CD4-positive, alpha-beta T cell treated with Interleukin-15 for 4 hours (primary cell): ENCODE measurements at regions not wholly inside any gene's neighbourhood (a gene's known extent, or its start where the extent isn't known, plus 50 kb on each side); places are given as distances from the start of the nearest gene placed in this dataset.

Experiments used
- DNase-seq: peaks from one replicate; pipeline ENCODE4 v3.0.0-alpha.2; 2020; ENCODE audit warnings: low spot score

DNA sequence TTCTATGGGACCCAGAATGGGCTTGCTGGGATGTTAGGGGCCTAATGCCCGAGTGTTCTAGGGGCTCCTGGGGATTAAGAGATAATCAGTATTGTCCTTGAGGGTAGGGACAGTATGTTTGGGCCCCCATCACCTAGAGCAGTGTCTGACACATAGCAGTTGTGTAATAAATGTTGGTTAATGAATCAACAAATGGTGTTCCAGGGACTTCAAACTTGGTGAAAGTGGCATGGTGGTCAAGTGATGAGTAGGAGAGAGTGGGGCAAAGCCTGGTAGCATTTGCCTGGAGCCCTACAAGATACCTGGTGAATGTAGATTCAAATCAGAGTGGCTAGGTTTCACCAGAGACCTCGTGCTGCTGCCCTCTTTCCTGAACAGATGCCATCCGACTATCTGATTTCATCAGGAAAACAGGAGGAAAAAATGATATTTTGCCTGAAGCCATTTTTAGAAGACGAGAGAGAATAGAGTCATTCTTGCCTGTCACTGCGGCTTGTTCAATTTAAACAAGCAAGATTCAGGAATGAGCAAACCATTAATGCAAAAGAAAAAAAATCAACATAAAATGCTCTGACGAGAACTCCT is 117.3 kb downstream of the RPL22L1 start:
- no peak for DNase-seq

DNA sequence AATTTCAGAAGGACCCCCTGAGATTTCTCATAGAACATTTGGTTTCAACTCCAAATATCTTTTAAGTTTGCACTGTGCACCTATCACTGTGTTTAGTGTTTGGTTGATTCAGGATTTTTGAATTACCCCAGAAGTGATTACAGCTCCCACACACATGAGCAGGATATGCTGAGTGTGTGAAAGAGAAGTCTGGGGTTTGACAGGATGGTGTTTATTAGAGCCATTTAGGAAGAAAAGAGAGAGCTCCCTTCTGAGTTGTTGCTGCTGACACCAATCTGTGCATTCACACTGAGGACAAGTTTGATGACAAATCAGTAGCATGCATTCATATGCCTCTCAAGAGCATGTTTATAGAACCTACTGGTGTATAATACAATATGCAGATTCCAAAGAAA is 118.1 kb downstream of the RPL22L1 start:
- no peak for DNase-seq

DNA sequence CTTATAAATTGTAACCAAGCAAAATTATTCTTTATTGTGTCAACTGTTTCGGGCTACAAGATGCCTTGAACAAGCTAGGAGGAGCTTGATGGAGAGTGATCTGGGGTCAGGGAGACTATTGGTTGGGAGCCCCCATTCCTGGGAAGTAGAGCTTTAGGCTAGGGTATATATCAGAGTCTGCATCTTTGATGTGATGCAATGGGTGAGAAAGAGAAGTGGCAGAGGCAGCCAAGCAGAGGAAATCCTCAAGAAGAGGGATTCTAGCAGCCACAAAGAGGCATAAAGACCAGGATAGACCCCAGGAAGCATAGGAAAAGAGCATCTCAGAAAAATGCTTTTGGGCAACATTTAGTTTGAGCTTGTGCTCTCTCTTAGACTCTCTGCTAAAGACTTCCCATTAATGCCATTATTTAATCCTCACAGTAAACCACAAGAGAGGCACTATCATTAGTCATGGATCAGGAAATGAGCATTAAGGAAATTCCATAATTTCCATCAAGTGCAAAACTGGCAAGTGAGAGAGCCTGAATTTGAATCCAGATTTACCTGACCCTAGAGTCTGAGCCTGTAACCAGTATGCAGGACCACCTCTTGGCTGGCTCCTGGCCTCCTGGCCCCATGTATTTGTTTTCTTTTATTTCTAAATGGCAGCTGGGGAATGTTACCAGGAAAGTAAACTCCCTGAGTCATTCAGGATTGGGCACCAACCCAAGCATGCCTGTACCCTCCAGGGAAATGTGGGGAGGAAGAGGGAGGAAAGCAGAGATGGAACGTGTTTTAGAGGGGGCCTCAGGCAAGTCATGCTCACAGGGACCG is 118.7 kb downstream of the RPL22L1 start:
- DNase-seq = no peak

DNA sequence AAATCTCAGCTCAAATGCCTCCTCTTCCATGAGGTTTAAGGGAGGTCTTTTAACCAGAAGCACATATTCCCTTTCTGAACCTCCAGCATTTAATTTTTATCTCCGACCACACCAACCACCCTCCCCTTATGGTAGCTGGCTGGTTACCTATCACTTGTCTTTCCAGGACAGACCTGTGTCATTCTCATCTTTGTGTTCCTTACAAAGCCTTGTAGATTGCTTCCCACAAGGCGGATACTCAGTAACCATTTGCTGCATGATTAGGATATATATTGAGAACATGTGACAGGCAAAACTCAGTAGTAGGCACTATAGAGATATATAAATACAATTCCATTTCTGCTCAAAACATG is 119.5 kb downstream of the RPL22L1 start:
- DNase-seq = no peak

DNA sequence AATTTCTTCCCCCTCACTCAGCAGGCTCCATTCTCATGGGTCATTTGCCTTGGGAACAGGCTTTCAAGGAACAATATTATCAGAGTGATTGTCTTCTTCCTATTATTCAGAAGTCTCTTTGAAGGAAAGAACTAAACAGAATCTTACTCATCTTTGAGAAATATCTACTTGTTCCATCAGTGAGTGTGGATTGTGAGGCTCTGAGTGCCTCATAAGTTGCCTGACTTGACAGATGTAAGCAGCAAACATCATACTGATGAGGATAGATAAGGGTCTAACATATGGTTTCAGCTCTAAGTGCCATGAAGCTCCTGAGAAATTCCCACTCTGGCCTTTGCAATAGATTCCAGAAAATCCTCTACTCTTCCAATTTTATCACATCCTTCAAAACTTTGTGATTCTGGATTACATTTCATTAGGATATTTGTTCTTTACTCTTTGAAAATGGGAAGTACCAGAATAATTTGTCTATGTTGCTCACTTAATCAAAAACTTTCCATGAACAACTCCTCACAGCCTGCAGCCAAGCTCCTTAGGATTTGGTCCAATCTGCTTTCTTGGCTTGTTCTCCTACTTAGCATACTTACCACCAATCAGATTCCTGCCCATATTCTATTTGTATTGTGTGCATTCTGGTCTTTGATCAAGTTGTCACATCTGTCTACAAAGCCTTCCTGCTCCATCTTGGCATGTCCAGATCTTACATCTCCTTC is 120.1 kb downstream of the RPL22L1 start:
- no peak for DNase-seq

DNA sequence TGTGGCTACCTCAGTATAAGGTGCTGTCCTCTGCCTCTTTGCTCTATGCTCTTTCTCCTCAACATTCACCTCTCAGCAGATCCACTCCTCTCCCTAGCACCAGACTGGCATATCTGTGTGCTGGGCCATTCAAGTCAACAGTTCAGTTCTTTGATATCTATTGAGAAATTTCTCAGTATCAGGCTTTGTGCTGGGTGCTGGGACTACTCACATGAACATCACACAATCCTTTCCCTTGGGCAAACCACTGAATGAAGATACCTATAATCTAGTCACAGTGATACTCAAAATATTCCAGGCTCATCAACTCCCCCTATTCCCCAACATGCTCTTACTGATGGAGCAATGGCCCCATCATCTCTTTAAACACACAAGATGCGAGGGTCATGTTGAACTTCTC is 120.8 kb downstream of the RPL22L1 start:
- no peak for DNase-seq

DNA sequence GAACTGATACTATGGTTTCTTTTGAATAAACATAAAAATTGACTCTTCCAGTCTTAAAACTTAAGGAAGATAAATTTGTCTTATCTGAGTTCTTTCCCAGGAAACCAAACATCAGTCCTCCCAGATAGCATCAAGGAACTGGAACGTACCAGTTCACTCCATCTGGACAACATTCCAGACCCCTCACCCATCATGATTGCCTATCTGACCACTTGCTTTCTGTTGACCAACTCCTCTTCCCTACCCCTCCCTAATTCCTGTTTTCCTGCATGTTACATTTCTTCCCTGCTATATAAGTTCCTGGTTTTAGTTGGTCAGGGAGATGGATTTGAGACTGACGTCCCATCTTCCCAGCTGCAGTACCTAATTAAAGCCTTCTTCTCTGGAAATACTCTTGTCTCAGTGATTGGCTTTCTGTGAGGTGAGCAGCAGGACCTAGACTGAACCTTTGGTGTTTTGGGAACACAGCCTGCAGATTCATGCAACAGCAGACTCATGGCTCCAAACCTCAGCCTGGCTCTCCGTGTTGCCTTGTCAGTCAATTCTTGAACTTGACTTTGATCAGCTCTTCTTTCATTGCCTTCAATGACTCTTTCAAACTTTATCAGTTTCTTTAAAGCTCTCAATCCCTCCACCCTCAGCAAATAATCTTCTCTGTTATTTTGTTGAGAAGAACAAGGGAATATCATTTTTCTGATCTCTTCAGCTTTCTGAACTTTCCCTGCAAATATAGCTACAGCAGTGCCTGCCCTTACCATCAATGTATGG is 123.6 kb downstream of the RPL22L1 start:
- DNase-seq = no peak

DNA sequence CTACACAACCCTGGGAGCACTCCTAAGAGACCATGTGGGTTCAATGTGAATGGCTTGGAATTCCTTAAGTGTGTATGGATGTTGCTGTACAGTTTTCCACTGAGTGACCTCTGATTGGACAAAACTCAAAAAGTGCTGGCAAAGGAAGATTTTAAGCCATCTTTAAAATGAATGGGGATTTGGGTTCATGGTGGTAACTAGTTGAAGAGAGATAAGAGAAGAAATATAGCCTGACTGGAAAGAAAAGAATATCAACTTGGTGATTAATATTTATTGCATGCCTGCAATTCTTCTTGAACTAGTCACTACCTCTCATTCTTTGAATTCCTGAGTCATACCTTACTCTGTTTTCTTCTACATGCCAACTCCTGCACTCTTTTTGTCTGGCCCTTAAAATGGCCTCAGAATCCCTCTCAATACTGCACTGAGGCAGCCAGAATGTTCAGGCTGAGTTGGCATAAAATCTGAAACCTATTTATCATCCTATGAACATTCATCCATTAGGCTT is 124.7 kb downstream of the RPL22L1 start:
- DNase-seq = no peak

DNA sequence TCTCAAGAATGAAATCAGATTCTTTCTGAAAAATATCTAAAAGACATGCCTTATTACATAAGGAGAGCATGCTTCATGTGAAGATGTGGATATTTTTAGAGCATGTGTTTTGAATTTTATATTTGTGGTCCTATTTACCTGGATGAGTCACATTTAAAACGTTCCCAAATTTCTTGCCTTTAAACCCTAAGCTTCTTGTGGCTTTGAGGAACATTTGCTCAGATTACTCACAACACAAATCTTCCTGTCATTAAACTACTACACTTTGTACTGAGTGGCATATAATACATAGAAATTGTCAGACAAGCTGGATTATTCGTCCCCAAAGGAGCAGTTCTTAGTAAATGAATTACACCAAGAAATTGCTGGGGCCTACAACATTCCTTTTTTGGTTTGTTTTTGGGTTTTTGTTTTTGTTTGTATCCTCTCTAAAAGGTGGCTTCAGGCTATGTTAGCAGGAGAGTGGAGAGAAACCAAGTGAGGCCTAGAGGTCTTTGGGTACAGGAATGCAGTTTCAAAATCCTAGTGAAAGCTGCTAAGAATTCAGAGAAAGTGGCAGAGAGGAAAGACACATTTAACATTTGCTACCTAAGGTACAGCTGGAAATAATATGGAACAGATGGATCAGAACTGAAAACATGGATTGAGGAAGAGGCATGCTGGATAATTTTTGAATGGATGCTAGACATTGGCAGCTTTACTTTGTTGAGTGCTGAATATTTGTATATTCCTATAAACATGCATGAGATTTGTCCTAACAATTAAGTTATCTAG is 128.1 kb downstream of the RPL22L1 start:
- DNase-seq = no peak

DNA sequence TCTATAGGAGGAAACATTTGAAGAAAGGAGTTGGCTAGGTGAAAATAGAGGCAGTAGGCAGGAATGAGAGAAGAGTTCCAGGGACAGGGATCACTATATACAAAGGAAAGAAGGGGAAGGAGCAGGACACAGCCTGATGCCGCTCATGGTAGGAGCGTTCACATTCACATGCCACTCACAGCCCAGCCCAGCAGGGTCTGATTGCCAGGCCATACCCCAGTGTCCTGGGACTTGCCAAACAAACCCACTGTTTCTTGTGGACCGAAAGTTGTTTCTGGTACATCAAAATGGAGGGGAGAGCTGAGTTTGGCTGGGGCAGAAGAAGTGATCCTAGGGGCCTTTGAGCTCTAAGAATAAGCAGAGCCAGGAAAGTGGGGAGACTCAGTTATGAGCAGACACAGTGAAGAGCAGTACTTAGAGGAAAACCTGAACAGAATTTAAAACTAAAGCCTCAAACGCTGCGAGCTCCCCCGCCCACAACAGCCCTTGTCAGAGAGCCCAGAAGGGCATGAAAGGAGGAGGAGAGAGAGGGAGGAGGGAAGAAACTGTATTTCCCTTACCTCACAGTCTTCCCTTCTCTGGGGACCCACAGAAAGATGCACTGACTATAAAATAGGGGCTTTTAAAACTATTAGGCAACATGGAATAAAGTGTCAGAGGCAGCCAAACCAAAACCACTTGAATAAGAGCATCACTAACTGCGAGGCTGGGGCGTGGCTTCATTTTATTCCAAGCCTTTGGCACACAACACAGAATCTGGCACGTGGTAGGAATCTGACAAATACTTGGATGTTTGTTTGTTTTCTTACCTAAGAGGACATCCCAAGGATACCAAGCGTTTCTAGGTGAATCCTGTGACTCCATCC is 129.0 kb downstream of the RPL22L1 start:
- DNase-seq = no peak

DNA sequence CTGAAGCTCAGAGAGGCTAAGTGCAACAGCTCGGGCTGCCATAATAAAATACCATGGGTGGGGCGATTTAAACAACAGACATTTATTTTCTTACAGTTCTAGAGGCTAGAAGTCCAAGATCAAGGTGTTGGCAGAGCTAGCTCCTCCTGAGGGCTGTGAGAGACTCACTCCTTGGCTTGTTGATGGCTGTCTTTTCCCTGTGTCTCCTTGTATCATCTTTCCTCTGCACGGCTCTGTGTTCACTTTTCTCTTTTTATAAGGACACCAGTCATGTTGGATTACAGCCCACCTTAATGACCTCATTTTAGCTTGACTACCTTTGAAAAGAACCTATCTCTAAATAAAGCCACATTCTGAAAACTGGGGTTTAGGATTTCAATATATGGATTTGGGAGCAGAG is 129.7 kb downstream of the RPL22L1 start:
- no peak for DNase-seq

DNA sequence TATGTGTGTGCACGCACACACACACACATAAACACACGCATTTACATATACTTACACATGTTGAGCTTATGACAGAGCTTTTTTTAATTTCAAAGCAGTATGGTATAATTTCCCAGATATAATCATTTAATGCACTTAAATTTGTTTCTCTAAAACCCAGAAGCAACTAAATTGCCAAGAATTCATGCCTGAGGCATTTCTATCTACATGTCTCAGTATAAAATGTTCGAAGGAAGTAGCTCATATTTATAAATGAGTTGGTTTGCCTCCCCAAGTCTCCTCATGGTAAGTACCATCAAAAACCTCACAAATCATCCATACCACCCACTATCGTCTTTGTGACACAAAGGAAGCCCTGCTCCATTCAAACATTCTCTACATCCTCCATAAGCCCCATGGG is 130.6 kb downstream of the RPL22L1 start:
- no peak for DNase-seq

DNA sequence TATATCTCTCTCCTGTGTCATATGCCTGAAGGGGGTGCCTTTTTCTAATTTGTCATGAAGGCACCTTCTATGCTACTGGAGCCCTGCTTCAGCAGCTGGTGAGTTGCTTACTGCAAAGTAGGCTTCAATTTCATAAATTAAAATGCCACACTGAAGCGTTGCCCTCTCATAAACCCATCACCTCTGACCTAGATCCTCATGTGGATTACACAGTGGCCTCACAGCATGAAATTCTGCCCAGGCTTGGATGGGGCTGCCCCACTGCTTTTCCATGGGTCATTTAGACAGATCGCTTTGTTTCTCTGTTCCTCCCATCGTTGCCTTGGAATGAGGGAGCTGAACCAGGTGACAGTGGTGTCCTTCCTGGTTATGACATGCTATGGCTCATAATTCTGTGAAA is 131.2 kb downstream of the RPL22L1 start:
- no peak for DNase-seq

DNA sequence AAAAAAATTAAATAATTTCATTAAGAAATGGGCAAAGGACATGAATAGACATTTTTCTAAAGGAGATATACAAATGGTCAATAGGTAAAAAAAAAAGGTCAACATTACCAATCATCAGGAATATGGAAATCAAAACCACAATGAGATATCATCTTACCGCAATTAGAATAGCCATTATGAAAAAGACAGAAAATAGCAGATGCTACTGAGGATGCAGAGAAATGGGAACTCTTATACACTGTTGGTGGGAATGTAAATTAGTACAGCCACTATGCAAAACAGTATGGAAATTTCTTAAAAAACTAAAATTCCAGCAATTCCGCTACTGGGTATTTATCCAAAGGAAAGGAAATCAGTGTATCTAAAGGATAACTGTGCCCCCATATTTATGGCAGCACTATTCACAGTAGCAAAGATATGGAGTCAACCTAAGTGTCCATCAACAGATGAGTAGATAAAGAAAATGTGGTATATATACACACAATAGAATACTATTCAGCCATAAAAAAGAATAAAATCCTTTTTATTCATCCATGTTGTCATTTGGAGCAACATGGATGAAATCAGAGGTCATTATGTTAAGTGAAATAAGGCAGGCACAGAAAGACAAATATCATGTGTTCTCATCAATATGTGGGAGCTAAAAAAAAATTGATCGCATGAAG is 132.4 kb downstream of the RPL22L1 start:
- no peak for DNase-seq

DNA sequence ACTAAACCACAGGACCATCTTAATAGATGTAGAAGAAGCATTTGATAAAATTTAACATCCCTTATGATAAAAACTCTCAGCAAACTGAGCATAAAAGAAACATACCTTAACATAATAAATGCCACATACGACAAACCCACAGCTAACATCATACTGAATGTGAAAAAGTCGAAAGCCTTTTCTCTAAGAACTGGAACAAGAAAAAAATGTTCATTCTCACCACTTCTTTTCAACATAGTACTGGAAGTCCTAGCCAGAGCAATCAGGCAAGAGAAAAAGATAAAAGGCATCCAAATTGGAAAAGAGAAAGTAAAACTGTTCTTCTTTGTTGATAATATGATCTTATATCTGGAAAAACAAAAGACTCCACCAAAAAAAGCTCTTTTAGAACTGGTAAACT is 134.2 kb downstream of the RPL22L1 start:
- no peak for DNase-seq

DNA sequence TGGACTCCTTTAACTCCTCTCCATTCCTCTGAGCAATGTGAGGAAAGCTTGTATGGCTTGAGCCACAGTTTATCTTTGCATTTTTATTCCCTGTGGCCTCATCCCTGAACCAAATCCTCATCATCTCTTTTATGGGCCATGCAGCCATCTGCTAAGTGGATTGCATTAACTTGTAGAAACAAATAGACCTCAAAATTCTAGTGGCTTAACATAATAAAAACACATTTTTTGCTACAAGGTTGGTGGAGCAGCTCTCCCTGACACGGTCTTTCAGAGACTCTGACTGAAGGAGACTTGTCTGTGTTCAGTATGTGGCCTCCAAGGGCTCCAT is 135.3 kb downstream of the RPL22L1 start:
- no peak for DNase-seq

DNA sequence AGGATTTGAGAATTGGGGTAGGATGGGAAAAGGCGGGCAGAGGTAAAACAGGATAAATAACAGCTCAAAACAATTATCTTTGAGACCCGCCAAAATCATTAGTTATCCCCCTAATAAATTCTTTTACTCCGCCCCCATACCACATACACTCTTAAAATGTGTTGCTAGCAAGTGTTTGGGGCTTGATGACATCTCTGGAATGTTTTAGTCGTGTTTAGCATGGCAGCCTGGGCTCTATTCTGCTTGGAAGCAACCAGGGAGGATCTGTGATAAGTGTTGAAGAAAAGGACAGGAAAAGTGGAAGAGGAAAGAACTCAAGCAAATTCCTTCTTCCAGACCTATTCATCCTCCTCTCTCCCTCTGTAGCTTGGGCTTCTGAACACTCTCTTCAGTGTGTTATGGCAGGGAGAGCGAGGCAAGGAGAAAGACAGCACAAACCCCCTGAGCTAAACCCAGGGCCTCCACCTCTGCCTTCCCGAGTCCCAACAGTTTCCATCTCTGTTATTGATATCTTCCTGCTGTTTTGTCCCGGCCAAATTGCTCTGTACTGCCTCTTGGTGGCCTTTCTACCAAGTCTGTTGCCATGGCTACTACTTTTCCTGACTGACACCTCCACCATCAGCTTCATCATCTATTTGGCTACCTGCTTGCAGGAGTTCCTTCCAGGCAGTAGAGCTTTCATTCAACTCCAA is 135.8 kb downstream of the RPL22L1 start:
- no peak for DNase-seq

DNA sequence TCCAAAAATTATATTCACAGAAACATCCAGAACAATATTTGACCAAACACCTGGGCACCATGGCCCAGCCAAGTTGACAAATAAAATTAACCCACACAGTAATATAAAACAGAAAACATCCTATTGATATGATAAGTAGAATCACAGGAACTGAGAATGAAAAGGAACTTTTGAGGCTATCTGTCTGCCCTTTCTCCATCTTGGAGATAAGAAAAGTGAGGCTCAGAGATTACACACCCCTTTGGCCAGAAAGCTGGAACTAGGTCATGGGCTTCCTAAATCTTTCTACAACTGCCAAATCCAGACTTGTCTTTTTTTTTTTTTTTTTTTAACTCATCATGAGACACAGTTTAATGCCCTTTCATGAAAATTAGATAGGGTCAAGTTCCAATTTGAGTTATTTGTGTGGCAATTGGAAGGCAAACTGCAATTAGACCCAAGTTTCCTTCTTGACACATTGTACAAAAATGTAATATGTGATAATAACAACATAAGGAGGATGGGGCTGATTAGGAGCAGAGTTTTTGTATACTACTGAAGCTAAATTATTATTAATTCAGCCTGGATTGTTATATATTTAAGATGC is 137.2 kb downstream of the RPL22L1 start:
- no peak for DNase-seq

DNA sequence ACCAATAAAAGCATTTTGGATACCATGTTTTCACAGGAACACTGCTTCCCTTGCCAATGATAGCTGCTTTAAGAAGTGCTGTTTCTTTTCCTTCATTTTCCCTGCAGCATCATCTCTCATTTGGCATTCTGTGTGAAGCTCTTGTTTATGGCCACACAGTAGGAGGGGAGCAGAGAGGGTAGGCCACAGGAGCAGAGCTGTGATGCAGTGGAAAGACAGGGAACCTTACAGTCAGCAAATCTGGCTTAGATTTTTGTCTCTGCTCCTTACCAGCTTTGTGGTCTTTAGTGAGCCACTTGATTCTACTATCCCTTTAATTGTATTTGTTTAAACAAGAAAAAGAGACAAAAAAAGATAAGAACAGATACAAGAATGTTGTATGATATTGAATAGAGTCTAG is 138.7 kb downstream of the RPL22L1 start:
- DNase-seq = no peak
